ENCODE measurements at regions not wholly inside any gene's neighbourhood (a gene's known extent, or its start where the extent isn't known, plus 50 kb on each side); places are given as distances from the start of the nearest gene placed in this dataset.
"Not testable (repeated sequence)": the region's sequence is repeated elsewhere in the genome, so short reads cannot be mapped to it uniquely, and the experiment has no call there.

DNA sequence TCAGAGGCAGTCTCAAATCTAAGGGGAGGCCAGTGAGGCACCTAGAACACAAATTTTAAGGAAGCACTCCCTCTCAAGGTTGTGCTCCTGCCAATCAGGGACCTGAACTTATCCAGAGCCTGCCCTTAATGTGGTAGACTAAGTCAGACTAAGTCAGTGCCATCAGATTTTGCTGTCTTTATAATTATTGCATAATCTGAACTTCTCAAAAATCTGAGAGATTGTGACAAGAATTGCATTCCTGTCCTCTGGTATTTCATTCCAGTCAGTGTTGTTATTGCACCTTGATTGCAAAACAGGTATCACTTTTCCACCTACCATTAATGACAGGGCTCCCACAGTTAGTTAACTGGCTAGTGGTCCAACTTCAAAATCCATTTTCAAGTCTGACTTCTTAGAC is 197.1 kb upstream of the HCN1 start:
- Mint-ChIP-seq H3K4me3 (ENCODE audit: unreplicated experiment) (no peak overlapping the region), H3K9me3 (ENCODE audit: low read depth) (peaks cover 45% of the 10 kb centered on the region), H3K27me3 (ENCODE audit: low read depth) (no peaks in the 10 kb centered on the region), H3K36me3 (ENCODE audit: low read depth) (no peaks in the 10 kb centered on the region), H3K4me1 (ENCODE audit: low read depth) (no peaks in the 10 kb centered on the region), H3K27ac (ENCODE audit: unreplicated experiment) (no peak overlapping the region)
- TF ChIP-seq, protein P1, sequence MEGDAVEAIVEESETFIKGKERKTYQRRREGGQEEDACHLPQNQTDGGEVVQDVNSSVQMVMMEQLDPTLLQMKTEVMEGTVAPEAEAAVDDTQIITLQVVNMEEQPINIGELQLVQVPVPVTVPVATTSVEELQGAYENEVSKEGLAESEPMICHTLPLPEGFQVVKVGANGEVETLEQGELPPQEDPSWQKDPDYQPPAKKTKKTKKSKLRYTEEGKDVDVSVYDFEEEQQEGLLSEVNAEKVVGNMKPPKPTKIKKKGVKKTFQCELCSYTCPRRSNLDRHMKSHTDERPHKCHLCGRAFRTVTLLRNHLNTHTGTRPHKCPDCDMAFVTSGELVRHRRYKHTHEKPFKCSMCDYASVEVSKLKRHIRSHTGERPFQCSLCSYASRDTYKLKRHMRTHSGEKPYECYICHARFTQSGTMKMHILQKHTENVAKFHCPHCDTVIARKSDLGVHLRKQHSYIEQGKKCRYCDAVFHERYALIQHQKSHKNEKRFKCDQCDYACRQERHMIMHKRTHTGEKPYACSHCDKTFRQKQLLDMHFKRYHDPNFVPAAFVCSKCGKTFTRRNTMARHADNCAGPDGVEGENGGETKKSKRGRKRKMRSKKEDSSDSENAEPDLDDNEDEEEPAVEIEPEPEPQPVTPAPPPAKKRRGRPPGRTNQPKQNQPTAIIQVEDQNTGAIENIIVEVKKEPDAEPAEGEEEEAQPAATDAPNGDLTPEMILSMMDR (IDR thresholded peaks at IDR 0.05), result no peak
- DNase-seq (ENCODE audit: low spot score), result no peak

DNA sequence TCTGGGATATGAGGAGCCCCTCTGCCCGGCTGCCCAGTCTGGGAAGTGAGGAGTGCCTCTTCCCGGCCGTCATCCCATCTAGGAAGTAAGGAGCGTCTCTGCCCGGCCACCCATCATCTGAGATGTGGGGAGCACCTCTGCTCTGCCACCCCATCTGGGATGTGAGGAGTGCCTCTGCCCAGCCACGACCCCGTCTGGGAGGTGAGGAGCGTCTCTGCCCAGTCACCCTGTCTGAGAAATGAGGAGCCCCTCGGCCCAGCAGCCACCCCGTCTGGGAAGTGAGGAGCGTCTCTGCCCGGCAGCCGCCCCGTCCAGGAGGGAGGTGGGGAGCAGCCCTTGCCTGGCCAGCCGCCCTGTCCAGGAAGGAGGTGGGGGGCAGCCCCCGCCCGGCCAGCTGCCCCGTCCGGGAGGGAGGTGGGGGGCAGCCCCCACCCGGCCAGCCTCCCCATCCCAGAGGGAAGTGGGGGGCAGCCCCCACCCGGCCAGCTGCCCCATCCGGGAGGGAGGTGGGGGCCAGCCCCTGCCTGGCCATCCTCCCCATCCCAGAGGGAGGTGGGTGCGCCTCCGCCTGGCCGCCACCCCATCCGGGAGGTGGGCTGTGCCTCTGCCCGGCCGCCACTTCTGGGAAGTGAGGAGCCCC is 194.4 kb upstream of the HCN1 start:
- H3K4me3 Mint-ChIP-seq (ENCODE audit: unreplicated experiment); H3K36me3 Mint-ChIP-seq (ENCODE audit: low read depth); H3K4me1 Mint-ChIP-seq (ENCODE audit: low read depth); H3K27ac Mint-ChIP-seq (ENCODE audit: unreplicated experiment); H3K27me3 Mint-ChIP-seq (ENCODE audit: low read depth): not testable (repeated sequence)
- DNase-seq (ENCODE audit: low spot score), result peak; percentile 64
- H3K9me3 Mint-ChIP-seq (ENCODE audit: low read depth), result peaks cover 53% of the 10 kb centered on the region

DNA sequence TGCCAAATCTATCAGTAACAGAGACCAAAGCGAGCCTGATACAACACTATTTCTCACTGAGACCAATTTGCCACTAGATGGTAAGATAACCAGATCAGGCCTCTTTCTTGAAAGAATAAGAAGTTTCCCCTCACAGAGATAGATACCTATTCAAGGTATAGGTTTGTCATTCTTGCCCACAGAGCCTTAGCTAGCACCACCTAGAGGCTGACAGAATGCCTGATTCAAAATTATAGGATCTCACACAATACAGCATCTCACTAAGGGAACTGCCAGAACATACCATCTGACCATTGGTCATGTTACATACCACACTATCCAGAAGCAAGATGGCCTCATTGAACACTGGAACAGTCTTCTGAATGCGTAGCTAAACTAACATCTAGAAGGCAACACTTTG is 166.6 kb upstream of the HCN1 start:
- Mint-ChIP-seq H3K36me3 (ENCODE audit: low read depth) (no peaks in the 10 kb centered on the region), H3K9me3 (ENCODE audit: low read depth) (peaks cover 61% of the 10 kb centered on the region), H3K4me1 (ENCODE audit: low read depth) (no peaks in the 10 kb centered on the region), H3K4me3 (ENCODE audit: unreplicated experiment) (no peak overlapping the region), H3K27ac (ENCODE audit: unreplicated experiment) (no peak overlapping the region), H3K27me3 (ENCODE audit: low read depth) (no peaks in the 10 kb centered on the region)
- no peak for DNase-seq (ENCODE audit: low spot score)
- TF ChIP-seq, protein P1 (IDR thresholded peaks at IDR 0.05), result no peak

DNA sequence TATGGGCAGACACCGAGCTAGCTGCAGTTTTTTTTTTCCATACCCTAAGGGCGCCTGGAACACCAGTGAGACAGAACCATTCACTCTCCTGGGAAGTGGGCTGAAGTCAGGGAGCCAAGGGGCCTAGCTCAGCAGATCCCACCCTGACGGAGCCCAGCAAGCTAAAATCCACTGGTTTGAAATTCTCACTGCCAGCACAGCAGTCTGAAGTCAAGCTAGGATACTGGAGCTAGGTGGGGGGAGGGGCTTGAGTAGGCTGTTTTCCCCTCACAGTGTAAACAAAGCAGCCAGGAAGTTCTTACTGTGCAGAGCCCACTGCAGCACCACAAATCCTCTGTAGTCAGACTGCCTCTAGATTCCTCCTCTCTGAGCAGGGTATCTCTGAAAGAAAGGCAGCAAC is 151.7 kb upstream of the HCN1 start:
- no peaks in the 10 kb centered on the region for H3K27me3 Mint-ChIP-seq (ENCODE audit: low read depth)
- H3K9me3 Mint-ChIP-seq (ENCODE audit: low read depth), result peaks cover 48% of the 10 kb centered on the region
- TF ChIP-seq, protein P1 (IDR thresholded peaks at IDR 0.05), result no peak
- H3K4me1 Mint-ChIP-seq (ENCODE audit: low read depth), result no peaks in the 10 kb centered on the region
- no peak overlapping the region for H3K4me3 Mint-ChIP-seq (ENCODE audit: unreplicated experiment)
- DNase-seq (ENCODE audit: low spot score), result no peak
- no peaks in the 10 kb centered on the region for H3K36me3 Mint-ChIP-seq (ENCODE audit: low read depth)
- H3K27ac Mint-ChIP-seq (ENCODE audit: unreplicated experiment), result no peak overlapping the region

DNA sequence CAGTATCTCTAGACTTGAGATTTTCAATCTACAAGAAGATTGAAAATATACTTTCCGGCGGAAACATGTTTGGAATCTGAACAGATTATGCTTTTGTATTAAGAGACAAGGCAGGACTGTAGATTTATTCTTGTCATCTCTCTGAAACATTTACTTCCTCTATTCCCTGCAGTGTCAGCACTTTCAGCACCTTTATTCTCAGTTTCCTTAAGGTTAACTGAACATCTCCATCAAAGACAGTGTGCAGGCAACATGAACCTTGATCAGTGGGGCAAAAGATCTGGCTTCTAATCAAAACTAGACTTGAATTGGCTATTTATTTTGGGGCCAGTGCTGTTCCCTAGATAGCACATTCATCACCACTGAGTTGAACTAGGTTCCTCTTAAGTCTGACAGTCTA is 129.9 kb upstream of the HCN1 start:
- Mint-ChIP-seq H3K27me3 (ENCODE audit: low read depth) (no peaks in the 10 kb centered on the region), H3K27ac (ENCODE audit: unreplicated experiment) (no peak overlapping the region), H3K9me3 (ENCODE audit: low read depth) (peaks cover 50% of the 10 kb centered on the region), H3K4me1 (ENCODE audit: low read depth) (no peaks in the 10 kb centered on the region), H3K4me3 (ENCODE audit: unreplicated experiment) (no peak overlapping the region), H3K36me3 (ENCODE audit: low read depth) (no peaks in the 10 kb centered on the region)
- TF ChIP-seq, protein P1 (IDR thresholded peaks at IDR 0.05), result no peak
- DNase-seq (ENCODE audit: low spot score), result no peak

DNA sequence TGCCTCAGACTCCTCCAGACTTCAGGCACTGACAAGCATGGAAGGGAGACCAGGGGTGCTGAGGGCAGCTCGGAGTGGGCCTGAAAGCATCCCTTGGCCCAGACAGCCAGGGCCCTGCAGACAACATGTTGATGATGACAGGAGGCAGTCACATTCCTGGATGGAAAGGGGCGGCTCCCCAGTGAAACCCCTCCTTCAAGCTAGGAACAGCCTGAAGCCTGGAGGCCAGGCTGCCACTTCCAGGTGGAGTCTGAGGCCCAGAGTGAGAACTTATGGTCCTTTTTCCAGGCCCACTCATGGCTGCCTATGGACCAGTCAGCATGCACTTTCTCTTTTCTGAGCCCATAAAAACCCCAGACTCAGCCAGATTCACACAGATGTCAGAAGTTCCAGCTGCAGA is 104.2 kb upstream of the HCN1 start:
- no peak for DNase-seq (ENCODE audit: low spot score)
- no peaks in the 10 kb centered on the region for H3K36me3 Mint-ChIP-seq (ENCODE audit: low read depth)
- TF ChIP-seq, protein P1 (IDR thresholded peaks at IDR 0.05), result no peak
- H3K4me3 Mint-ChIP-seq (ENCODE audit: unreplicated experiment), result no peak overlapping the region
- no peak overlapping the region for H3K27ac Mint-ChIP-seq (ENCODE audit: unreplicated experiment)
- H3K27me3 Mint-ChIP-seq (ENCODE audit: low read depth), result no peaks in the 10 kb centered on the region
- peaks cover 59% of the 10 kb centered on the region for H3K9me3 Mint-ChIP-seq (ENCODE audit: low read depth)
- no peaks in the 10 kb centered on the region for H3K4me1 Mint-ChIP-seq (ENCODE audit: low read depth)

Measured in chondrocyte (in vitro differentiated cells).